ENCODE measurements at regions not wholly inside any gene's neighbourhood (a gene's known extent, or its start where the extent isn't known, plus 50 kb on each side); places are given as distances from the start of the nearest gene placed in this dataset.

- intact Hi-C loops (cut with DNase I), result no loop called here
- Histone ChIP-seq H3K27ac (no peak overlapping the region), H3K9me3 (no peaks in the 10 kb centered on the region), H3K27me3 (no peaks in the 10 kb centered on the region), H3K4me3 (no peak overlapping the region), H3K36me3 (no peaks in the 10 kb centered on the region), H3K4me1 (no peaks in the 10 kb centered on the region)
- DNase-seq (no peak), ATAC-seq (no peak)
- TF ChIP-seq, protein P1, sequence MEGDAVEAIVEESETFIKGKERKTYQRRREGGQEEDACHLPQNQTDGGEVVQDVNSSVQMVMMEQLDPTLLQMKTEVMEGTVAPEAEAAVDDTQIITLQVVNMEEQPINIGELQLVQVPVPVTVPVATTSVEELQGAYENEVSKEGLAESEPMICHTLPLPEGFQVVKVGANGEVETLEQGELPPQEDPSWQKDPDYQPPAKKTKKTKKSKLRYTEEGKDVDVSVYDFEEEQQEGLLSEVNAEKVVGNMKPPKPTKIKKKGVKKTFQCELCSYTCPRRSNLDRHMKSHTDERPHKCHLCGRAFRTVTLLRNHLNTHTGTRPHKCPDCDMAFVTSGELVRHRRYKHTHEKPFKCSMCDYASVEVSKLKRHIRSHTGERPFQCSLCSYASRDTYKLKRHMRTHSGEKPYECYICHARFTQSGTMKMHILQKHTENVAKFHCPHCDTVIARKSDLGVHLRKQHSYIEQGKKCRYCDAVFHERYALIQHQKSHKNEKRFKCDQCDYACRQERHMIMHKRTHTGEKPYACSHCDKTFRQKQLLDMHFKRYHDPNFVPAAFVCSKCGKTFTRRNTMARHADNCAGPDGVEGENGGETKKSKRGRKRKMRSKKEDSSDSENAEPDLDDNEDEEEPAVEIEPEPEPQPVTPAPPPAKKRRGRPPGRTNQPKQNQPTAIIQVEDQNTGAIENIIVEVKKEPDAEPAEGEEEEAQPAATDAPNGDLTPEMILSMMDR (IDR thresholded peaks at IDR 0.05), result no peak
Observed at GRCh38 chr3:144444061-144444460, 472.4 kb downstream of the DIPK2A start.

DNA sequence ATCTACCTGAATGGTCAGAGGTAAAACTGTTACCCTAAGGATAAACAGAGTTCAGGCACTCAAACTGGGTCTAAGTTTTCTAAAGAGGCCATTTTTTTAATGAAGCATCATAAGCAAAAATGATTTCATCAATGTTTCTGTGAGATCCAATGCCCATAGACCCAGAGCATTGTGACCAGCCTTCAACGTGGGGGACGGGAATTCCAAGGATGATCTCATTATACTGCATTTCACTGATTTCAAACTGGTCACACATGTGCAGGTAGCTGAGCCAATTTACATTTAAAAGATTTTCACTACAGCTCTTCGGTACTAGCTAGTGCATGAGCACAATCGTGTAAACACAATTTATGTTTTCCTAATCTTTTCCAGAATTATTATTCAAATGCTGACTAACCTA lies 472.9 kb downstream of the DIPK2A start:
- TF ChIP-seq, protein P1 (IDR thresholded peaks at IDR 0.05), result no peak
- Histone ChIP-seq H3K9me3 (no peaks in the 10 kb centered on the region), H3K27ac (no peak overlapping the region), H3K36me3 (no peaks in the 10 kb centered on the region), H3K4me3 (no peak overlapping the region), H3K4me1 (no peaks in the 10 kb centered on the region), H3K27me3 (no peaks in the 10 kb centered on the region)
- ATAC-seq (no peak), DNase-seq (no peak)
- intact Hi-C loops (cut with DNase I), result no loop called here

- no peak for ATAC-seq
- H3K4me1 ChIP-seq, result no peaks in the 10 kb centered on the region
- no peaks in the 10 kb centered on the region for H3K27me3 ChIP-seq
- H3K36me3 ChIP-seq, result no peaks in the 10 kb centered on the region
- H3K27ac ChIP-seq, result no peak overlapping the region
- TF ChIP-seq, protein P1 (IDR thresholded peaks at IDR 0.05), result no peak
- no peaks in the 10 kb centered on the region for H3K9me3 ChIP-seq
- no peak overlapping the region for H3K4me3 ChIP-seq
- DNase-seq, result no peak
- intact Hi-C loops (cut with DNase I), result no loop called here
Observed at GRCh38 chr3:144455841-144456440, 484.3 kb downstream of the DIPK2A start.

DNA sequence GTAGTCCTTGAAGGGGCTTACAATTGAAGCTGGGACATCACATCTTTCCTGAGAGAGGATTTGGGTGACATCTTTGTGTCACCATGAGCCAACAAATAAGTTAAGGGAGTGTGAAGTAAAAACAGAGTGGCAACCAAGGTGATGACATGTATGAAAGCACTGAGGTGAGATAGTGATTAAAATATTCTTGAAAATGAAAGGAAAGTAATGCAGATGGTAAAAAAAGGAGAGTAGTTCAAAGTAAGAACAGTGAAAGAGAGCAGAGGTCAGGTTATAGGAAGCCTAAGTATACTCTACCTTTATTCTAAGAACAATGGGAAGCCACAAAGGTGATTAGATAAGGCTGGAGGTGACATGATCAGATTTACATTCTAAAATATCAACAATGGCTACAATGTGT lies 486.1 kb downstream of the DIPK2A start:
- no peak for ATAC-seq
- DNase-seq, result no peak
- no peak overlapping the region for H3K27ac ChIP-seq
- TF ChIP-seq, protein P1 (IDR thresholded peaks at IDR 0.05), result no peak
- intact Hi-C loops (cut with DNase I), result no loop called here
- no peak overlapping the region for H3K4me3 ChIP-seq
- H3K36me3 ChIP-seq, result no peaks in the 10 kb centered on the region
- H3K4me1 ChIP-seq, result no peaks in the 10 kb centered on the region
- no peaks in the 10 kb centered on the region for H3K27me3 ChIP-seq
- no peaks in the 10 kb centered on the region for H3K9me3 ChIP-seq

DNA sequence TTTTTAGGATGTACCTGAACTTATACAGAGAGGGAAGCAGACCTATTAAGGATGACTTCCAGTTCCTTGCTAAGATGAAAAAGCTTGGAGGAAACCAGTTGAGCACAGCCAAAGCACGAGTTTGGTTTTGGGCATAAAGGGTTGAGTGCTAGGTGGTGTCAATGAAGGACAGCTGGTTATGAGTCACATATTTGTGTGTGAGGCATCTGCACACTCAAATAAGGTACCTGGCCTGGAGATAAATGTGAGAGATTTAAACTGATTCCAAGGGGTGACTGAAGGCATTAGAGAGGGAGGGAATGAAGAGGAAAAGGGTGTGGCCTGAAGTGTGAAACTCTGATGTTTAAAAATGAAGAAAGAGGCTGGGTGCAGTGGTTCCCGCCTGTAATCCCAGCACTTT lies 486.7 kb downstream of the DIPK2A start:
- H3K27me3 ChIP-seq, result no peaks in the 10 kb centered on the region
- TF ChIP-seq, protein P1 (IDR thresholded peaks at IDR 0.05), result no peak
- DNase-seq, result no peak
- no peaks in the 10 kb centered on the region for H3K4me1 ChIP-seq
- H3K9me3 ChIP-seq, result no peaks in the 10 kb centered on the region
- H3K27ac ChIP-seq, result no peak overlapping the region
- intact Hi-C loops (cut with DNase I), result no loop called here
- ATAC-seq, result no peak
- no peak overlapping the region for H3K4me3 ChIP-seq
- H3K36me3 ChIP-seq, result no peaks in the 10 kb centered on the region

Measured in left lung (tissue), 4 donors.